Mesothelial cell of epicardium (in vitro differentiated cells): ENCODE measurements at regions not wholly inside any gene's neighbourhood (a gene's known extent, or its start where the extent isn't known, plus 50 kb on each side); places are given as distances from the start of the nearest gene placed in this dataset.

Experiments
- DNase-seq, 2 experiments: peaks; one replicate each; pipeline ENCODE4 v3.0.0; 2021; ENCODE audit warnings: low spot score in 2 of 2; ENCODE audit not compliant: unreplicated experiment in 2 of 2
- H3K27ac Mint-ChIP-seq: 2 replicates; pipeline ENCODE4 v1.8.0; 2021; ENCODE audit warnings: mixed read lengths
- H3K27me3 Mint-ChIP-seq: 2 replicates; pipeline ENCODE4 v1.8.0; 2021; ENCODE audit warnings: low read depth, mixed read lengths
- H3K36me3 Mint-ChIP-seq: 2 replicates; pipeline ENCODE4 v1.8.0; 2021; ENCODE audit warnings: mixed read lengths
- H3K4me1 Mint-ChIP-seq: 2 replicates; pipeline ENCODE4 v1.8.0; 2021; ENCODE audit warnings: mixed read lengths
- H3K4me3 Mint-ChIP-seq: 2 replicates; pipeline ENCODE4 v1.8.0; 2021; ENCODE audit warnings: mild to moderate bottlenecking, moderate library complexity, mixed read lengths
- H3K9me3 Mint-ChIP-seq: 2 replicates; pipeline ENCODE4 v1.8.0; 2021; ENCODE audit warnings: mixed read lengths
- TF ChIP-seq, protein P1 (sequence below): fragments of 200-600 bp; sonication (generic); IDR thresholded peaks from one replicate; pipeline ENCODE4 v1.5.0; 2021; ENCODE audit warnings: antibody characterized with exemption; ENCODE audit not compliant: unreplicated experiment

DNA sequence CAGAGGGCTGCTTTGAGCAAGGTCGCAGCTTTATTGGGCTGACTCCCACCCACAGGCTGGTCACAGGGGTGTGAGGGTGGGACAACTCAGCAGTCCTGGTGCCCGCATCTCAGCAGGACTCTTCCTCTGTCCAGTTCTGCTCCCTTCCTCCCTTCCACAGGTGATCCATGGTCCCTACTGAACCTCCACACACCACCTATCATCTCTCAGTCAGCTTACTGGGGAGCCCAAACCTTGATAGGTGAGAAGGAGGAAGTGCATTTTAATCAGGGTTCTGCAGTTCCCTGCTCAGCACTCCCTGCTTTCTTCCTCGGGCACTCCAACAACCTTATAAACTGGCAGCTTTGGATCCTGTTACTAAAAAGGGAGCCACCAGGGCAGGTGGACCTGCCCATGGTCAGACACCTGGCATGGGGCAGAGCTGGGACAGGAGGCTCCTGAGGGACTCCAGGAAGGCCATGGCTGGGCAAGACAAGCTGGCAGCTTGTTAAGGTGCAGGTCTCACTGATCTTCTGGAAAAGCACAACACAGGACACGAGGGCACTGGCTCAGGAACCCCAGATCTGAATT lies 664.6 kb downstream of the BCL11B start:
- Mint-ChIP-seq H3K36me3 (no peaks in the 10 kb centered on the region), H3K4me1 (peaks cover 5% of the 10 kb centered on the region), H3K9me3 (no peaks in the 10 kb centered on the region), H3K27me3 (peaks cover 6% of the 10 kb centered on the region), H3K4me3 (no peak overlapping the region), H3K27ac (no peak overlapping the region)
- DNase-seq = no peak
- TF ChIP-seq, protein P1, sequence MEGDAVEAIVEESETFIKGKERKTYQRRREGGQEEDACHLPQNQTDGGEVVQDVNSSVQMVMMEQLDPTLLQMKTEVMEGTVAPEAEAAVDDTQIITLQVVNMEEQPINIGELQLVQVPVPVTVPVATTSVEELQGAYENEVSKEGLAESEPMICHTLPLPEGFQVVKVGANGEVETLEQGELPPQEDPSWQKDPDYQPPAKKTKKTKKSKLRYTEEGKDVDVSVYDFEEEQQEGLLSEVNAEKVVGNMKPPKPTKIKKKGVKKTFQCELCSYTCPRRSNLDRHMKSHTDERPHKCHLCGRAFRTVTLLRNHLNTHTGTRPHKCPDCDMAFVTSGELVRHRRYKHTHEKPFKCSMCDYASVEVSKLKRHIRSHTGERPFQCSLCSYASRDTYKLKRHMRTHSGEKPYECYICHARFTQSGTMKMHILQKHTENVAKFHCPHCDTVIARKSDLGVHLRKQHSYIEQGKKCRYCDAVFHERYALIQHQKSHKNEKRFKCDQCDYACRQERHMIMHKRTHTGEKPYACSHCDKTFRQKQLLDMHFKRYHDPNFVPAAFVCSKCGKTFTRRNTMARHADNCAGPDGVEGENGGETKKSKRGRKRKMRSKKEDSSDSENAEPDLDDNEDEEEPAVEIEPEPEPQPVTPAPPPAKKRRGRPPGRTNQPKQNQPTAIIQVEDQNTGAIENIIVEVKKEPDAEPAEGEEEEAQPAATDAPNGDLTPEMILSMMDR = no peak

DNA sequence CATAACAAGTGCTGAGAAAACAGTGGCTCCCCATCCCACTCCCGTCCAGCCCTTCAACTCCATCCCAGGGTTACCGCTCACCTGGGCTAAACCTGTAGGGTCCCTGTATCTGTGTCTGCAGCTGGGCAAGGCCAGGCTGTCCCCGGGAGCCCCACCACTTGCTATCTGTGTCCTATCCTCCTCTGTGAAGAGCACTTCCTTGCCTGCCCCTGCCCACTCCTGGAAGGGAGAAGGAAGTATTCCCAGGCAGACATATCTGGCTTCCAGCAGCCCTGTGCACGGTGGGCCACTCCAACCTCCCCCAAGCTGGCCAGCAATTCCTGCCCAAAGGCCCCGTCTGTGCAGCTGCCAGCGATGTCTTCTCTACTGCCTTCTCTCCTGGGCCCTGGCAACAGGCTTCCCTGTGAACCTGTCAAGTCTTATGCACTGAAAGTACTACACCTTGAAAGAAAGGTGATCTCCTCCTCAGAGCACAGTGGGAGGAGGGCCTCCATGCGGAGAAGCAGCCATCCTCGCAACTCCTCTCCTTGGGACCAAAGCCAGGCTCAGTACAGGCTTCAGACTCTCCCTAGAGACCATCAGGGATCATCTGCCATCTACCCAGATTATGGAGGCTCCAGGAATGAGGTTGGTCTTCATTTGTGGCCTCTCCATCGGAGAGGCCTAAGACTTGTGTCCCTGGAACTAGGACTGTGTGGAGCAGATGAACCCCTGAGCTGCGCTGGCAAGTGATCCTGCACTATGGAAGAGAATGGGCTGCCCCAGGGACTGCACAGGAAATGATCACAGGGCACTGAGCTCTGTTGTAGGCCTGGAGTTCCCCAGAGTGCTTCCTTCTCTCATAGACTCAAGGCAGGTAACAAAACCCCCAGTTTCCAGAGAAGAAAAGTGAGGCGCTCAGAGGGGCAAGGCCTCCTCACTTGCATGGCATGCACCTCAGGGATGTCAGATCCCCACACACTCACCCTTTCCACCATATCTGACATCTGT lies 663.6 kb downstream of the BCL11B start:
- H3K4me3 Mint-ChIP-seq = no peak overlapping the region
- no peaks in the 10 kb centered on the region for H3K27me3 Mint-ChIP-seq
- H3K9me3 Mint-ChIP-seq = no peaks in the 10 kb centered on the region
- TF ChIP-seq, protein P1 = no peak
- peaks cover 5% of the 10 kb centered on the region for H3K4me1 Mint-ChIP-seq
- no peak overlapping the region for H3K27ac Mint-ChIP-seq
- no peaks in the 10 kb centered on the region for H3K36me3 Mint-ChIP-seq
- no peak for DNase-seq

DNA sequence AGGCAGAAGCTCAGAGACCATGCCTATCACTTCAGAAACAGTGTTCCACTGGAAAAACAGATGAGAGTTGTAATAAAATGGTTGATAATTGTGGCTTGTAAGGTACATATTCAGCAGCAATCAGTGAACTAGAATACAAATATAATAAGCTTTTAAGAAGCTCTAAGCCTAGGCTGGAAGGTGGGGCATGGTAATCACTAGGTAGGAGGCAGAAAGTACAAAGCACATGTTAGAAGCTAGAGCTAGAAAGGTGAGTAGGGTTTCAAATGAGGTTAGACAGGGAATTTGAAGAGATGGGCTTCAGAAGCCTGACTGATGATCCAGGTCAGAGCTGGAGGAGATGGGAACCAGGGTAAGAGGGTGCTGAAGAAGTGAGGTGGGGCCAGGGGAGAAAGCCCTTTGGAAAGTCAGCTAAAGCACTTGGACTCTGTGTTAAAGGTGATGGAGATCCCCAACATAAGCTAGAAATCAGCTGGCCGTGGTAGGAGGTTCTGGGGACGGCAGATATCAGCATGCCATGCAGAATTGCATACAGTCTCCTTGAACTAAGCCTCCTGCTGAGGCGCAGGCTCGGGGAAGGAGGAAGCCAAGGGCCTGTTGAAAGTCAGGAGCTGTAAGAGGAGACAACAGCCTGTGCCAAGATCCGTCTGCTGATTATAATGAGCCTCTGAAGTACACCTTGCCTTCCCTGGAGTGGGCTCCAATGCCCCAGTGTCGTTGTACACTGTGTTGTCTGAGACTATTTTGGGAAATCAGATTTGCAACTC lies 659.4 kb downstream of the BCL11B start:
- TF ChIP-seq, protein P1 = no peak
- Mint-ChIP-seq H3K9me3 (peaks cover 4% of the 10 kb centered on the region), H3K36me3 (no peaks in the 10 kb centered on the region), H3K27me3 (no peaks in the 10 kb centered on the region), H3K4me1 (peaks cover 5% of the 10 kb centered on the region), H3K27ac (no peak overlapping the region), H3K4me3 (no peak overlapping the region)
- no peak for DNase-seq

DNA sequence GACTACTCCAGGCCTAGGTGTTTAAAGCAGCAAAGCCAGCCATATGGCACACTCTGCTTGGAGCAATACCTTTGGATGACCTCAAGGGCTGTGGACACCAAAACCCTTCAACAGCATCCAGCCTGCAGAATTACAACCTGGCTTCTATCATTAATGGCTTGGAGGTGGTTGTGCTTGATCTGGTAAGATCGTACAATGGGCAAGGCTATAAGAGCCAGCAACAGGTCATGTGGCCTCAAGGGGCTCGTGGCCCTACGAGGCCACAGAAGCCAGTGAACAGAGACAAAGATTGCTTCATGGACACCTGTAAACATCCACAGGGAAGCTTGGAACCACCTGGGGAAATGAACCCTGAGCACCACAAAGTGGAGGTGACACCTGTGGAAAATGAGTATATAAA lies 657.3 kb downstream of the BCL11B start:
- Mint-ChIP-seq H3K4me1 (peaks cover 5% of the 10 kb centered on the region), H3K36me3 (no peaks in the 10 kb centered on the region), H3K27ac (no peak overlapping the region), H3K9me3 (peaks cover 16% of the 10 kb centered on the region), H3K27me3 (no peaks in the 10 kb centered on the region), H3K4me3 (no peak overlapping the region)
- TF ChIP-seq, protein P1 = no peak
- no peak for DNase-seq

DNA sequence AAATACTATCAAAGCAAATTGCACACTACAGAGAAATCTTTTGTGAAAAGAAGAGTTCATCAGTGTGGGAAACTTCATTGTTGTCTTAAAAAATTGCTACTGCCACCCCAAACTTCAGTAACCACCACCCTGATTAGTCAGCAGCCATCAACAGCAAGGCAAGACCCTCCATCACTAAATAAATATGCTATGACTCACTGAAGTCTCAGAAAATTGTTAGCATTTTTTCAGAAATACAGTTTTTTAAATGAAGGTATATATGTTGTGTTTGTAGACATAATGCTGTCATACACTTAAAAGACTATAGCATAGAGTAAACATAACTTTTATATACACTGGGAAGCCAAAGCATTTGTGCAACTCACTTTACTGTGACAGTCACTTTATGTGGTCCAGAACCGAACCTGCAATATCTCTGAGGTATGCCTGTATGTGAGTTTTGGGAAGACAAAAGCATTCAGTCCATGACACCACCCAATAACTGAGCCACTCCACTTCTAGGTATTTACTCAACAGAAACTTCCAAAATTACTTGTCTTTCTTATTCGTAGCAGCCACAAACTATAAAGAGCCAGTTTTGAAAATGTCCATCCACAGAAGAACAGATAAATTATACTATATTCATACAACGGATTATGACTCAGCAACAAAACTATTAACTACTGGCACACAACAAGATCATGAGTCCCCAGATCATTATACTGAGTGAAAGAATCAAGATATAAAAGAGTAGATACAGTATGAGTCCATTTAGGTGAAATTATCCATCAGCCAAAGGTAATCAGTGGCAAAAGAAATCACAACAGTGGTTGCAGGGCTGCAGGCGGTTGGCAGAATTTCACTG lies 649.6 kb downstream of the BCL11B start:
- no peak for DNase-seq
- H3K4me1 Mint-ChIP-seq = no peaks in the 10 kb centered on the region
- no peak overlapping the region for H3K4me3 Mint-ChIP-seq
- no peak overlapping the region for H3K27ac Mint-ChIP-seq
- no peaks in the 10 kb centered on the region for H3K36me3 Mint-ChIP-seq
- TF ChIP-seq, protein P1 = no peak
- H3K9me3 Mint-ChIP-seq = peaks cover 40% of the 10 kb centered on the region
- H3K27me3 Mint-ChIP-seq = no peaks in the 10 kb centered on the region
